B cell (primary cell): ENCODE measurements at regions not wholly inside any gene's neighbourhood (a gene's known extent, or its start where the extent isn't known, plus 50 kb on each side); places are given as distances from the start of the nearest gene placed in this dataset.

Experiments used
- CTCF ChIP-seq: fragments of 200-600 bp; IDR thresholded peaks from one replicate; pipeline ENCODE4 v1.8.0; 2022; ENCODE audit warnings: antibody characterized with exemption, mild to moderate bottlenecking
- EZH2 ChIP-seq: IDR thresholded peaks from 2 replicates; pipeline ENCODE4 v1.6.1; 2012; ENCODE audit warnings: borderline replicate concordance, low read depth, mild to moderate bottlenecking, moderate library complexity, low read length; ENCODE audit not compliant: insufficient read depth, poor library complexity, severe bottlenecking

- TF ChIP-seq CTCF: no peak
- no peak for TF ChIP-seq EZH2
These were observed 93.6 kb upstream of the ZNF507 start for GRCh38 chr19:32251634-32252332.
